Activated naive CD4-positive, alpha-beta T cell treated with anti-CD3 and anti-CD28 coated beads, Interleukin-2, amount 50 U/mL, for 72 hours (primary cell): ENCODE measurements at regions not wholly inside any gene's neighbourhood (a gene's known extent, or its start where the extent isn't known, plus 50 kb on each side); places are given as distances from the start of the nearest gene placed in this dataset.
"Not testable (repeated sequence)": the region's sequence is repeated elsewhere in the genome, so short reads cannot be mapped to it uniquely, and the experiment has no call there.

ENCODE experiments used
- ATAC-seq, 2 donors: fragments of 150-1000 bp; cut with Tn5 transposase; 2 replicates each; pipeline ENCODE4 v1.10.0; 2021; ENCODE audit warnings: mild to moderate bottlenecking in 2 of 2, moderate library complexity in 2 of 2
- DNase-seq, 2 donors: peaks; one replicate each; pipeline ENCODE4 v3.0.0; 2021 to 2022; ENCODE audit warnings: low spot score in 2 of 2
- H3K27ac Mint-ChIP-seq, 2 donors: one replicate each; pipeline ENCODE4 v1.8.0; 2022; ENCODE audit warnings: mild to moderate bottlenecking in 2 of 2, mixed read lengths in 2 of 2
- H3K36me3 Mint-ChIP-seq, 2 donors: one replicate each; pipeline ENCODE4 v1.8.0; 2022; ENCODE audit warnings: mixed read lengths in 2 of 2
- H3K9me3 Mint-ChIP-seq, 2 donors: one replicate each; pipeline ENCODE4 v1.8.0; 2022; ENCODE audit warnings: mixed read lengths in 2 of 2

GRCh38 chr5:62790348-62790747 is 211.7 kb downstream of the LRRC70 start:
- Mint-ChIP-seq H3K27ac (no peak overlapping the region), H3K9me3 (no peaks in the 10 kb centered on the region), H3K36me3 (no peaks in the 10 kb centered on the region)
- ATAC-seq (no peak), DNase-seq (no peak)

GRCh38 chr5:62786099-62786498 is 207.5 kb downstream of the LRRC70 start:
- DNase-seq, result no peak
- ATAC-seq, result no peak
- H3K27ac Mint-ChIP-seq, result no peak overlapping the region
- H3K36me3 Mint-ChIP-seq, result no peaks in the 10 kb centered on the region
- H3K9me3 Mint-ChIP-seq, result no peaks in the 10 kb centered on the region

- H3K9me3 Mint-ChIP-seq, result no peaks in the 10 kb centered on the region
- no peak overlapping the region for H3K27ac Mint-ChIP-seq
- H3K36me3 Mint-ChIP-seq, result no peaks in the 10 kb centered on the region
- ATAC-seq (no peak), DNase-seq (no peak)
Observed at GRCh38 chr5:62785588-62785987, 207.0 kb downstream of the LRRC70 start.

DNA sequence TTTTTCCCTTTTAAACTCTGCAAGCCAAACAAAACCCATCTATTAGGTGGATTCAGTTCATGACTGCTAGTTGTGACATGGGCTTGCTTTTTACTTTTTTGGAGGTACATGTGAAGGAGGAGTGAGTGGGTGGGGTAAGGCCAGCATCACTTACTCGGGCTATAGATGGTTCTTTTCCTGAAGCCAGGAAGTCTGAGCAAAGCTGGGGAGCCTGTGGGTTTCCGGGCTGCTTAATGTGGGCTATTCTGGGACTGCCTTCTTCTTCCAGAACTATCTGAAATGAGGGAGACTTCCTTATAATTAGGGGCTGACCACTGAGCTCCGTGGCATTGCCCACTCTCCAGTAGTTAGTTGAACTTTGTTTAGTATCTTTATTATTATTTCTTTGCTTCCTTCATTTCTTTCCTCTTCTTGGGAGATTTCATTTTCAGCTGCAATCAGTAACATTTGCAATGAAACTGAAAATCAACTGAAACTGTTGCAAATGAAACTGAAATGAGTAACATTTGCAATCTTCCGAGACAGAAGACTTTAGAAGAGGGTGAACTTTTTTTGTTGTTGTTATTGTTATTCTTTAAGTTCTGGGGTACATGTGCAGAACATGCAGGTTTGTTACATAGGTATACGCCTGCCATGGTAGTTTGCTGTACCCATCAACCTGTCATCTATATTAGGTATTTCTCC is 204.9 kb downstream of the LRRC70 start:
- Mint-ChIP-seq H3K27ac (no peak overlapping the region), H3K9me3 (no peaks in the 10 kb centered on the region), H3K36me3 (no peaks in the 10 kb centered on the region)
- ATAC-seq, result no peak
- DNase-seq, result no peak

DNA sequence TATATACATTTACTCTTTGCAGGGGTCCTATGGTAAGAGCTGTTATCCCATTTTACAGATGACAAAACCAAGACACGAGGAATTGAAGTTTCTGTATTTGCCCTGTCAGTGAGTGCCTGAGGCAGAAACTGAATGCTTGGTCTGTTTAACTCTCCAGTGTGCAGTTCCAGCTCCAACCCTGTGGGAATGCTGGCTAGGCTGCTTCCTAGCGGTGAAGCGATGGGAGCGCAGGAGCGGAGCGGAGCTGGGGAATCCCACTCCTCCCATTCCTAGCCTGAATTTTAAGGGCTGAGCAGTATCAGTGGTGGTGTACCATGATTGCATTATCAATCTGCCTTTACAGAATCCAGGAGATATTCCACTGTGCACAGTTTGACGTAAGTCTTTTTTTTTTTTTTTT is 202.3 kb downstream of the LRRC70 start:
- DNase-seq (no peak), ATAC-seq (no peak)
- H3K27ac Mint-ChIP-seq, result no peak overlapping the region
- no peaks in the 10 kb centered on the region for H3K36me3 Mint-ChIP-seq
- H3K9me3 Mint-ChIP-seq, result no peaks in the 10 kb centered on the region

DNA sequence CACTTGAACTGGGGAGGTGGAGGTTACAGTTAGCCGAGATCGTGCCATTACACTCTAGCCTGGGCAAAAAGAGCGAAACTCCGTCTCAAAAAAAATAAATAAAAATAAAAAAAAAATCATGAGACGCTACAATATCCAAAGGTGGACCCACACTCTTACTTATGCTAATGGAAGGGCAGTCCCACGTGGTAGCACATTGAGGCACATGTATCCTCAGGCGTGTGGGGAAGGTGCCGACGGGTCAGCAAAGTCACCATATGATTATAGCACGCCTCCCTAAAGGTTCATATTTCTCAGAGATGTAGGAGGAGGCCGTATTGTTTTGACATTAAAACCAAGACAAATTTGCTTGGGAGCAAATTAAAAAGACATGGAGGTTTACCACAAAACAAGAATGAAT is 201.6 kb downstream of the LRRC70 start:
- Mint-ChIP-seq H3K36me3 (no peaks in the 10 kb centered on the region), H3K9me3 (no peaks in the 10 kb centered on the region), H3K27ac (no peak overlapping the region)
- DNase-seq (no peak), ATAC-seq (no peak)

GRCh38 chr5:62779010-62779422 is 200.4 kb downstream of the LRRC70 start:
- H3K27ac Mint-ChIP-seq, result no peak overlapping the region
- peak in 1 of 2 donors; percentile 3 for DNase-seq
- H3K36me3 Mint-ChIP-seq, result no peaks in the 10 kb centered on the region
- peak; percentile 55 to 62 for ATAC-seq
- H3K9me3 Mint-ChIP-seq, result no peaks in the 10 kb centered on the region

DNA sequence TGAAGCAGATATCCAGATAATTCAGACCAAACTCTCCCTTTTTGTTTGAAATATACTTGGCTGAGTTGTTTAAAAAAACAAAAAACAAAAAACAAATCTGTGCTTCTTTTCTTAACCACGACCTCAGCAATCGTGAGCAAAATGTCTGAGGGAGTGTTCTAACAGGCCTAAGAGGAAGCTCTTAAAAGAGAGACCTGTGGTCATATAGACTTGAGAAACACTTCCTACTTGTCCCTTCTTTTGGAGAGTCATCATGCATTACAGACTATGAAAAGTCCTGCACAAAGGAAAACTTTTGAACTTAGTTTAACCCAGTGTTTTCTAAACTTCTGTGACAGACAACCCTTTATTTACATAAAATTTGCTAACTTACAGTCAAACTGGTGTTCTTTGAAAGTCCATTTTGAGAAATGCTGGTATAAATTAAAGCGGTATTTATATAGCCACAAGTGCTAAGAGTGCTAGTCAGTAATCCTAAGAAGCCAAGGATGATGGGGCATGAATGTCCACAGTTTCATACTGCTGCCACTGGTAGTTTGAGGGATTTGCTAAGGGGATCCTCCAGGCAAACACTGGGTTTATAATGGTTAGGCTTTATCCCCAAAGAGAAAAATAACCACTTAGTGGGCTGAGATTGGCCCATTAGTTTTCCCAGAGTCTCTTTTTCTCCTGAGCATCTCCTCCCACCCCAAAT is 199.8 kb downstream of the LRRC70 start:
- no peak overlapping the region for H3K27ac Mint-ChIP-seq
- H3K36me3 Mint-ChIP-seq, result no peaks in the 10 kb centered on the region
- ATAC-seq, result no peak
- H3K9me3 Mint-ChIP-seq, result no peaks in the 10 kb centered on the region
- no peak for DNase-seq

GRCh38 chr5:62777081-62777480 is 198.5 kb downstream of the LRRC70 start:
- ATAC-seq, H3K36me3 Mint-ChIP-seq, DNase-seq, H3K9me3 Mint-ChIP-seq, H3K27ac Mint-ChIP-seq: not testable (repeated sequence)

DNA sequence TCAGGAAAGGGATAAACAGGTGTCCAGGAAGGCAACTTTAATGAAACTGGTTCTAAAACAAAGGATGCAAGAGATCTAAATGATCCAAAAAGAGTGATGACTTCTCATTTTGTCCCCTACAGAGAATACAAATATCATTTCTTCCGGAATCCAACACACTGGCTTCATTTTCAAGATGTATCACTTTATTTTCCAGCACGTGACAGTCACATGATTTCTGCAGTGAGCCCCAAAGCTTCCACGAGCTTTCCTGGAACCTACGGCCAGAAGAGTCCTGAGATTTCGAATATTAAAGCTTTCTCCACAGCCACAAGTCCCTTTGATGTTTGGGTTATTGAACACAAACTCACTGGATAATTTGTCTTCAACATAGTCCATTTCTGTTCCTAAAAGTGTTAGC is 198.0 kb downstream of the LRRC70 start:
- DNase-seq, ATAC-seq, H3K36me3 Mint-ChIP-seq, H3K9me3 Mint-ChIP-seq: not testable (repeated sequence)
- H3K27ac Mint-ChIP-seq, result peak overlapping the region; percentile 34

- no peak for ATAC-seq
Observed at GRCh38 chr5:62773460-62773859, 194.8 kb downstream of the LRRC70 start.

DNA sequence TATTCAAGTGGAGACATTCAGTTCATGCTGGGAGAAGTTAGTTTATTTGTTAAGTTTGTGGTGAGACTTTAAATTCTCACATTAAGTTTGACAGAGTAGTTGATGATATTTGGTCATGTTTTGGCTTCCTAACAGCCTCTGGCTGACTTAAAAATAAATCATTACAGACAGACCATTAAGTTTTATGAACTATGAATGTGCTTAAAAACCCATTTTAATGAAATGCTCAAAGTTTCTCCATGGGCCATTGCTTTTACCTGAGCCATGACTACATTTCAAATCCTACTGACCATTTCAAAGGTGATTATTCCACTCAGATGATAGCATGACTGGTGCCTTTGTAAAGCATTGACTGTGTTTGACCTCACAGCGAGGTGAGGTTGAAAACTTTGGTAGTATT is 192.7 kb downstream of the LRRC70 start:
- H3K27ac Mint-ChIP-seq, result no peak overlapping the region
- H3K36me3 Mint-ChIP-seq, result no peaks in the 10 kb centered on the region
- ATAC-seq, result no peak

More at GRCh38 chr5:62773460-62773859, 194.8 kb downstream of the LRRC70 start:
- no peaks in the 10 kb centered on the region for H3K9me3 Mint-ChIP-seq
- no peak overlapping the region for H3K27ac Mint-ChIP-seq
- H3K36me3 Mint-ChIP-seq, result no peaks in the 10 kb centered on the region
- DNase-seq, result no peak

DNA sequence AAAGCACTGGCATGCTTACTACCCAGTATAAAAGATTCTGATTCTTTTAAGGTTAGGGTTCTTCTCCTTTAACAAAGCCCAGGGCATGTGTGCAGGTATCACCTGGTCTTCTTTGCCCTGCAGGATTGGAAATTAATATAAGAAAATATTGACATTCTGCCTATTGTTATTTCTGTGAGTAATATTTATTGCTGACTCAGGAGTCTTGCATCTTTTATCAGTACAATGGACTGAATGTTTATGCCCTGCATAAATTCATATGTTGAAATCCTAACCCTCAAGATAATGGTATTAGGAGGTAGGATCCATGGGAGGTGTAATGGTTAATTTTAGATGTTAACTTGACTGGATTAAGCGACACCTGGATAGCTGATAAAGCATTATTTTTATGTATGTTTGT is 189.0 kb downstream of the LRRC70 start:
- Mint-ChIP-seq H3K27ac (no peak overlapping the region), H3K36me3 (no peaks in the 10 kb centered on the region), H3K9me3 (no peaks in the 10 kb centered on the region)
- no peak for DNase-seq
- no peak for ATAC-seq

More for the DNA sequence above, 192.7 kb downstream of the LRRC70 start:
- H3K9me3 Mint-ChIP-seq, result no peaks in the 10 kb centered on the region
- DNase-seq, result no peak

DNA sequence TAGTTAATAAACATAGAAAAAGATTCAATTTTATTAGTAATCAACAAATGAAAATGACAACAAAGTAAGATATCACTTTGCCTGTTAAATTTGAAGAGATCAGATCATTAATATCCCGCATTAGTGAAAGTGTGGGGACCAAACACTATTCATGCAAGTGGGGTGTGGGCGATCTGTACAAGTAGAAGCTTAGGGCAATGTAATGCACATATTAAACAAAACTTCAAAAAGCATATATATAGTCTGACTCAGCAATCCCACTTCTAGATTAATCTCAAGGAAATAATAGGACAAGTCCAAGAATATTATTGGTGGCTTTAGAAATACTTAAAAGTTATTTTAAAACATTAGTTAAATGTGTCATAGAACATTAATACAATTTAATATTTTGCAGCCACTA is 188.5 kb downstream of the LRRC70 start:
- DNase-seq, result no peak
- Mint-ChIP-seq H3K9me3 (no peaks in the 10 kb centered on the region), H3K36me3 (no peaks in the 10 kb centered on the region), H3K27ac (no peak overlapping the region)
- no peak for ATAC-seq

GRCh38 chr5:62762503-62762902 is 183.9 kb downstream of the LRRC70 start:
- DNase-seq (no peak), ATAC-seq (no peak)
- no peaks in the 10 kb centered on the region for H3K36me3 Mint-ChIP-seq
- no peak overlapping the region for H3K27ac Mint-ChIP-seq
- no peaks in the 10 kb centered on the region for H3K9me3 Mint-ChIP-seq

GRCh38 chr5:62757686-62758085 is 179.1 kb downstream of the LRRC70 start:
- not testable (repeated sequence) for H3K36me3 Mint-ChIP-seq, ATAC-seq, DNase-seq, H3K27ac Mint-ChIP-seq, H3K9me3 Mint-ChIP-seq

GRCh38 chr5:62752998-62753367 is 174.4 kb downstream of the LRRC70 start:
- H3K27ac Mint-ChIP-seq, ATAC-seq, H3K9me3 Mint-ChIP-seq, DNase-seq: not testable (repeated sequence)
- H3K36me3 Mint-ChIP-seq, result peaks cover 0 to 11% of the 10 kb centered on the region in 2 donors
